Tibial artery (tissue), 4 donors: ENCODE measurements at regions not wholly inside any gene's neighbourhood (a gene's known extent, or its start where the extent isn't known, plus 50 kb on each side); places are given as distances from the start of the nearest gene placed in this dataset.

Experiments used
- DNase-seq, 2 donors: peaks; one replicate each; pipeline ENCODE4 v3.0.0-alpha.2; 2019
- H3K27ac ChIP-seq, 2 donors: fragments of 200-600 bp; sonication (generic) in 1 of 2; 1 replicate in 1 of 2; 2 replicates in 1 of 2; pipeline ENCODE4 v1.5.1; 2018 to 2019; ENCODE audit warnings: mild to moderate bottlenecking in 1 of 2
- H3K27me3 ChIP-seq, 2 donors: fragments of 200-600 bp; sonication (generic) in 1 of 2; one replicate each; pipeline versions ENCODE4 v1.5.1 to v1.6.0; 2016 to 2019
- H3K36me3 ChIP-seq, 3 donors: fragments of 200-600 bp; sonication (generic) in 2 of 3; one replicate each; pipeline ENCODE4 v1.5.1; 2016 to 2019; ENCODE audit warnings: mild to moderate bottlenecking in 2 of 3
- H3K4me1 ChIP-seq, 4 donors: fragments of 200-600 bp; sonication (generic) in 2 of 4; 1 replicate in 3 of 4; 2 replicates in 1 of 4; pipeline ENCODE4 v1.5.1; 2016 to 2019
- H3K4me3 ChIP-seq, 2 donors: fragments of 200-600 bp; sonication (generic) in 1 of 2; 1 replicate in 1 of 2; 2 replicates in 1 of 2; pipeline ENCODE4 v1.5.1; 2018 to 2019; ENCODE audit warnings: mild to moderate bottlenecking in 2 of 2
- H3K9me3 ChIP-seq, 3 donors: fragments of 200-600 bp; sonication (generic) in 1 of 3; one replicate each; pipeline ENCODE4 v1.5.1; 2016 to 2019
- CTCF ChIP-seq, 2 experiments: fragments of 200-600 bp in 1 of 2; fragments of 450-650 bp in 1 of 2; IDR thresholded peaks; one replicate each; pipeline ENCODE4 v1.5.1; 2017 to 2019; ENCODE audit warnings: antibody characterized with exemption in 2 of 2, mild to moderate bottlenecking in 1 of 2, moderate library complexity in 1 of 2
- intact Hi-C: fragments of 100-400 bp; cut with DNase I; formaldehyde crosslinking; loops from one replicate; pipeline ENCODE4 v1.15.0; 2023; ENCODE audit warnings: low total_unique reads

GRCh38 chr4:58961283-58961682 lies 1851.1 kb upstream of the IGFBP7 start:
- Histone ChIP-seq H3K9me3 (no peaks in the 10 kb centered on the region), H3K27me3 (no peaks in the 10 kb centered on the region), H3K4me1 (no peaks in the 10 kb centered on the region), H3K36me3 (no peaks in the 10 kb centered on the region), H3K27ac (no peak overlapping the region), H3K4me3 (no peak overlapping the region)
- TF ChIP-seq CTCF (IDR thresholded peaks at IDR 0.05) = no peak
- no peak for DNase-seq
- intact Hi-C loops = no loop called here

- Histone ChIP-seq H3K4me3 (no peak overlapping the region), H3K36me3 (no peaks in the 10 kb centered on the region), H3K9me3 (no peaks in the 10 kb centered on the region), H3K27me3 (no peaks in the 10 kb centered on the region), H3K4me1 (no peaks in the 10 kb centered on the region), H3K27ac (no peak overlapping the region)
- DNase-seq = no peak
- intact Hi-C loops = no loop called here
- no peak for TF ChIP-seq CTCF (IDR thresholded peaks at IDR 0.05)
Measured at GRCh38 chr4:58961925-58962324, 1851.7 kb upstream of the IGFBP7 start.

- Histone ChIP-seq H3K27me3 (no peaks in the 10 kb centered on the region), H3K36me3 (no peaks in the 10 kb centered on the region), H3K27ac (no peak overlapping the region), H3K9me3 (no peaks in the 10 kb centered on the region), H3K4me1 (no peaks in the 10 kb centered on the region), H3K4me3 (no peak overlapping the region)
- no peak for DNase-seq
- intact Hi-C loops = no loop called here
- TF ChIP-seq CTCF (IDR thresholded peaks at IDR 0.05) = no peak
Measured at GRCh38 chr4:58962424-58962823, 1852.2 kb upstream of the IGFBP7 start.

- no peaks in the 10 kb centered on the region for H3K9me3 ChIP-seq
- H3K36me3 ChIP-seq = no peaks in the 10 kb centered on the region
- H3K4me3 ChIP-seq = no peak overlapping the region
- no peaks in the 10 kb centered on the region for H3K27me3 ChIP-seq
- intact Hi-C loops = no loop called here
- DNase-seq = no peak
- no peak for TF ChIP-seq CTCF (IDR thresholded peaks at IDR 0.05)
- no peak overlapping the region for H3K27ac ChIP-seq
- H3K4me1 ChIP-seq = no peaks in the 10 kb centered on the region
Measured at GRCh38 chr4:58981828-58982227, 1871.6 kb upstream of the IGFBP7 start.

- no peak for TF ChIP-seq CTCF (IDR thresholded peaks at IDR 0.05)
- Histone ChIP-seq H3K27ac (no peak overlapping the region), H3K4me3 (no peak overlapping the region), H3K27me3 (no peaks in the 10 kb centered on the region), H3K36me3 (no peaks in the 10 kb centered on the region), H3K9me3 (no peaks in the 10 kb centered on the region), H3K4me1 (no peaks in the 10 kb centered on the region)
- no peak for DNase-seq
- intact Hi-C loops = no loop called here
Measured at GRCh38 chr4:58983887-58984286, 1873.7 kb upstream of the IGFBP7 start.

- intact Hi-C loops = no loop called here
- H3K27me3 ChIP-seq = no peaks in the 10 kb centered on the region
- no peak overlapping the region for H3K4me3 ChIP-seq
- no peak overlapping the region for H3K27ac ChIP-seq
- H3K9me3 ChIP-seq = no peaks in the 10 kb centered on the region
- no peaks in the 10 kb centered on the region for H3K36me3 ChIP-seq
- DNase-seq = no peak
- H3K4me1 ChIP-seq = no peaks in the 10 kb centered on the region
- no peak for TF ChIP-seq CTCF (IDR thresholded peaks at IDR 0.05)
Measured at GRCh38 chr4:59002148-59002547, 1892.0 kb upstream of the IGFBP7 start.
